Neural progenitor cell (in vitro differentiated cells): ENCODE measurements at regions not wholly inside any gene's neighbourhood (a gene's known extent, or its start where the extent isn't known, plus 50 kb on each side); places are given as distances from the start of the nearest gene placed in this dataset.

Experiments
- CTCF ChIP-seq: fragments of 200-600 bp; sonication (generic); IDR thresholded peaks from 2 replicates; pipeline ENCODE4 v1.5.1; 2017; ENCODE audit warnings: antibody characterized with exemption, mild to moderate bottlenecking
- EZH2 ChIP-seq: fragments of 200-600 bp; sonication (generic); IDR thresholded peaks from 2 replicates; pipeline ENCODE4 v1.6.1; 2017; ENCODE audit warnings: antibody characterized with exemption, mild to moderate bottlenecking, moderate library complexity

GRCh38 chr7:17535776-17536175 lies 237.3 kb downstream of the AHR start:
- TF ChIP-seq EZH2 (no peak), CTCF (no peak)
